Cerebellar cortex (tissue), 1 donor: ENCODE measurements at regions not wholly inside any gene's neighbourhood (a gene's known extent, or its start where the extent isn't known, plus 50 kb on each side); places are given as distances from the start of the nearest gene placed in this dataset.

Source experiments
- DNase-seq: peaks from one replicate; pipeline ENCODE4 v3.0.0-alpha.2; 2015; ENCODE audit warnings: low spot score

GRCh38 chr7:47043304-47043703, 538.6 kb downstream of the TNS3 start:
- DNase-seq: no peak

DNA sequence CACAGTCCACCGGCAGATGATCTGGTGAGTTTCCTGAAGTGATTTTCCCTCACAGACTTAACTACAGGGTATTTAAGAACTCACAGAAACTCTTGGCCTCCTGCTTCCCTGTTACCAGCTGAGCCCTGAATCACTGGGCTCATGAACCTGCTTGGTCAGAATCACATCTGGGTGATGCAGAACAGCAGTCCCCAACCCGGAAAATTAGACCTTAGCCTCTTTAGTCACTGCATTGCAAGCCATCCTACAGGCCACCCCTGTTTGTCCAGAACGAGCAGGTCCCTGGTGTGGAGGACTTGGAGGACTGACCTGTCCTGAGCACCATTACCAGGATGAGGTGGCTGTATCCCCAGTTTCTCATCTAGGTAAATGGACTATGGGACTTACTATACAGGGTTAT, 539.2 kb downstream of the TNS3 start:
- no peak for DNase-seq

DNA sequence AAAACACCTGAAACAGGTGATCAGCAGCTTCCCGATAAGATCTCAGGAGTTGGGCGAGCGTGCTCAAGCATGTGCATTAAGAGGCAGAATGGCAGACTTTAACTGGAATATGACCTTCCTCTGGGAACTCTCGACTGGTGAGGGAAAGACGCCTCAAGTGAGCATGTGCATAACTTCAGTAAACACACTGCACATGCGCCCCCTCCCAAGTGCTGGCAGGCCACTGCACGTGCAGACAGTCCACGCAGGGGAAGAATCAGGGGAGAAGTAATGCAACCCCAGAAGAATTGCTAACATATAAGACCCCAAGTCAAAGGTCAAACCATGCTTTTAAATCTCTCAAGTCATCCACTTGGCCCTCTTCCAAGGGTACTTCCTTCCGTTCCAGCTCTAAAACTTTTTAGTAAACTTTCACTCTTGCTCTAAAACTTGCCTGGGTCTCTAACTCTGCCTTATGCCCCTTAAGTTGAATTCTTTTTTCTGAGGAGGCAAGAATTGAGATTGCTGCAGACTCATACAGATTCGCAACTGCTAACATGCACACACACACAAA, 541.0 kb downstream of the TNS3 start:
- DNase-seq: no peak

DNA sequence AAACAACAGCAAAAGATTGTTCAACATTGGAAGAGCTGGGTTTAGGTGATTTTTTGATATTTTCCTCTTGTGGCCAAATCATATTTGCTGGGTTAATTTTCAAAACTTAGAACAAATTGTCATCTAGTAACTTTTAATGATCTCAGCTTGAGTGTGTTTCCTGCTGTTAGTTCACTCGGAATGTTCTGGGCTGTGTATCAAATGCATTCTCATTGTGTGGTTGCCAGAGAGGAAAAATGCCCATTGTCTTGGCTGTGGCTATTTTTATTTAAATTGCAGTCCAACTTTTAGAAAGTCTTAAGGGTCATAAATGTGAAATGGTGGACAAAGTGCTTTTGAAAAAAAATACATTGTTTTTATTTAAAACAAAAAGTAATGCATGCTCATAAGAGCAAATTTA, 542.0 kb downstream of the TNS3 start:
- DNase-seq: no peak

DNA sequence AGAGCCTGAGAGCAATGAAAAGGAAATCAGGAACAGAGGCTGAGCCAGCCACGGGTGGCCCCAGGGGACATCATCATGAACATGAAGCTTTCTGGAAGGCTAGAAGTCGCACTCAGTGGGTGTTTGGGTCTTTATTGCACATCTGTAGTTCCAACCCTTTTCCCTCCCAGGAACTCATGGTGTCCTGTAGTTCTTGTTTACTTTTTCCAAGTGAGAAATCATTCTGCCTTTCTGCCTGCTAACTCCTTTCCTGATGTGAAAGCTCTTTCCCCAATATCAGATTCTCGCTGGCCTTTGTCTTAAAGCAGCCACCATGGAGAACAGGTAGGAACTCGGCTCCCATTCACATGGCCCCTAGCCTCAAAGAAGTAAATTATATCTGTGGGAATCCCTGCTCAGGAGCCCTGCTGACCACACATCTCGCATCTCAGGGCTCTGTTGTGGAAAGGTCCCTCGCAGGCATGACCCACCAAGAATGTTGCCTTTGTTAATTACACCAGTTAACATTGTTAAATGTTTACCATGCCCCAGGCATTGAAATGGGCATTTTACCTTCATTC, 542.7 kb downstream of the TNS3 start:
- DNase-seq: no peak

GRCh38 chr7:47038621-47039020, 543.3 kb downstream of the TNS3 start:
- no peak for DNase-seq

DNA sequence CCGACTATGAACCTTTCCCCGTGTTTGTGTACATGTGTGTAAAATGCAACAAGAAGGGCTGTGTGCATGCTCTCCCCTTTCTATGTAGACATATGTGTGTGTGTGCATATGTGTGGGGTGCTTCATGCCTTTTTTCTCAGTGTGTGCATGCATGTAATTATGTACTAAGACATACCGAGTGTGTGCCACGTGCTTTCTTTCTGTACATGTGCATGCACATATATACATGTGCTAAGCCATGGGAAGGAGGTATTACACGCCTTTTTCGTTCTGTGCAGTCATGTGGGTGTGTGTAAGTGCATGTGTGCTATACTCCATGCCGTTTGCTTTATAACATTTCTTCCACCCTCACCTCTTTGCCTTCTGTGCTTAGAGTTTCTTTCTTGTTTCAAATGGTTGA, 544.3 kb downstream of the TNS3 start:
- no peak for DNase-seq

DNA sequence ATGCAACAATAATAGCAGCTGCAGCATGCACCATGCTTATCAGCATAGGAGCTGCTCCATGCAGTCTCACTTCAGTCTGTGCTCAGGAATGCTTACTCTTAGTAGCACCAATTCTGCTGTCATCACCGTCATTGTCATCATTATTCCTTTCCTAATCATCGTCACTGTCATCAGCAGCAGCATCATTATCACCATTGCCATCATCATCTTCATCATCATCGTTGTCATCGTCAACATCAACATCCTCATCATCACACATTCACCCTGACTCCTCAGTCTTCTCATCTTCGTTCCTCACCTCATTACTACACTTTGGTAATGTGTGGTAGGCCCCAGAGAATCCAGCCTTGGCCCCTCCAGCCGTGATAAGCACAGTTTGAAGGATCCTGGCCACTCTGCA, 545.0 kb downstream of the TNS3 start:
- DNase-seq: no peak

DNA sequence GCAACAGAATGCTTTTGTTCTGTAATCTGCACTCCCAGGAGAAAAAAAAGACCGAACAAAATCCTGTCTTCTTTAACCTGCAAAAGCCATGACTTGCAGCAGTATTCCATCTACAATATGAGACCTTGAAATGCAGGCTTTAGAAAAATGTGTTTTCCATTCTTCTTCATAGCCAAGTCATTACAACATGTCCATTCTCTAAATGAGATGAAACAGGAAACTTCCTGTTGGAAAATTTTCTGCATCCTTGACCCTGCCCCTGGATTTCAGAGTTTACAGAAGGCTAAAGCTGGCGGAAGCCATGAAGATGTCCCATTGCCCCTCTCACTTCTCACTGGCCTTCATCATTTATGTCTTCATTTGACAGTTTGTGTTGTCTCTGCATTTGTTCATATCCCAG, 546.4 kb downstream of the TNS3 start:
- no peak for DNase-seq

DNA sequence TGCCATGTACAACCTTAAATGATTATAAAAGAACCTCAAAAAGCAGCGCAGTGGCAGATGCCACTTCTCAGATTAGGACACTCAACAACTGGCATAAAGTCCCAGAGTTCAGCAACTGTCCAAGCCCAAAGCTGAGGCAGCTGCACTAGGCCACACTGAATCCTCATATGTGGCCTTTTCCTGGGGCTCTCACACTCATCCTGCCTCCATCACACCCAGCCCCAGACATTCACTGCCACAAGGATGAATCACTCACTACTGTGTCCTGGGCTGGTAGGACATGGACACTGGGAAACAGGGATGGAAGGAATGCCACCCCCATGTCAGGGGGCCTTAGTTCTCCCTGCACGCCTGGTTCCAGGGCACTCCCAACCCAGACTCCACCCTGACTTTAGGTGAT, 547.7 kb downstream of the TNS3 start:
- DNase-seq: no peak

DNA sequence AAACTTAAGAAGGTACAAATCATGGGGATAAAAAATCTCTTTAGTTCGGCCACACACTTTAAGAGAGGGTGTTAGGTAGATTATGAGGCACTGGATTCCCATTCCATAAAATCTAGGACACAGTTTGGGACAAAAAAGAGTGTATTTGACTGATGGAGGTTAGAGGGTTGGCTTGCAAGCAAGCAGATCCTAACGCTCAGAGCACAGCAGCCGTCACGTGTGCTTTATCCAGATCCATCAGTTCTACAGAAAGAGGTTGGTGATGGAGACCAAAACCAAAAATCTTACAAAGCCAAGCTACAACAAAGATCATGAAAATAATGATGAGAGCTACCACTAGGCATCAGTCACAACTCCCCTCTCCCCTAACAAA, 549.4 kb downstream of the TNS3 start:
- no peak for DNase-seq

DNA sequence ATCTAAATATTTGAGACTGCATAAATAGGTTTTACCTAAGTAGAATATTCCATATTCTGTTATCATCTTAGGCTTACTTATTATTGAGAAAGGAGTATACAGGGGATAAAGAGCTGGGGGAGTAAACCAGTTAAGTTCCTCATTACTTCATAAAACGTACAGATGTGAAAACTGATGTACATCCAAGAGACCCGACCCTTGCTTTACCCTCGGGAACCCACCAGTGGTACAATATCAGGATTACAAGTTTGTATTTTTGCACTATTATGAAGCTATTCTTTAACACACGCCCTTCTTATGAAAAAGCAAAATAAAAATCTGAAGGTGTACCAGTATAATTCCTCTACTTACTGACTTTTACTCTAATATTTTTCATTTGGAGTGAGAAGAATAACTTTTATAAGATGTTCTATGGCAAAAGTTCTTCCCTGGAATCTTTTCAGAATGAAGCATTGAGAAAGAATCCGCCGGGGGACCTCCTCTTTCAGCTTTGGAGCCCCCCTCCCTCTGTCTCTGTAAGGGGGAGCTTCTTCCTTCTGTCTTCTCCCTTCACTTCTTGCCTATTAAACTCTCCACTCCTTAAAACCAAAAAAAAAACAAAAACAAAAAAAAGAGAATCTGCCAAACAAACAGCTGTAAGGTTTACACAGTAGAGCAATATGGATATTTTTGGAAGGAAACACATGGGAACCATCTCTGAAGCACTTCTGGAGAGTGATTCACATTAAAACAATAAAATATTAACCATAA, 550.0 kb downstream of the TNS3 start:
- no peak for DNase-seq

DNA sequence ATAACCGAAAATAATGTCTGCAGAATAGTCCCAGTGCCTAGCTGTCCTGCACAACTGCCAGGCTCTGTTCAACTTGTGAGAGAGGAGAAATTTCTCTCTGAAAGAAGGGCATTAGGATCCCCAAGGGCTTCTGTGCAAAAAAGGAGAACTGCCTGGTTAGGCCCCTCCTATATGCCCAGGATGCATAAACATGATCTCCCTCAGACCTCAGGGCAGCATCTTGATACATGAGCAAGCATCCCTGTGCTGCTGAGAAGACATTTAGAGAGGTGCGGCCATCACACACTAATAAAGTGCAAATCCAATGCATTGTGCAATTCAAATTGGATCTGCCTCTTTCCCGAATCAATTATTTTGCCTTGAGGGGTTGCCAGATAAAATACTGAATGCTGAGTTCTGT, 553.6 kb downstream of the TNS3 start:
- DNase-seq: no peak

GRCh38 chr7:47027695-47028240, 554.1 kb downstream of the TNS3 start:
- DNase-seq: no peak

DNA sequence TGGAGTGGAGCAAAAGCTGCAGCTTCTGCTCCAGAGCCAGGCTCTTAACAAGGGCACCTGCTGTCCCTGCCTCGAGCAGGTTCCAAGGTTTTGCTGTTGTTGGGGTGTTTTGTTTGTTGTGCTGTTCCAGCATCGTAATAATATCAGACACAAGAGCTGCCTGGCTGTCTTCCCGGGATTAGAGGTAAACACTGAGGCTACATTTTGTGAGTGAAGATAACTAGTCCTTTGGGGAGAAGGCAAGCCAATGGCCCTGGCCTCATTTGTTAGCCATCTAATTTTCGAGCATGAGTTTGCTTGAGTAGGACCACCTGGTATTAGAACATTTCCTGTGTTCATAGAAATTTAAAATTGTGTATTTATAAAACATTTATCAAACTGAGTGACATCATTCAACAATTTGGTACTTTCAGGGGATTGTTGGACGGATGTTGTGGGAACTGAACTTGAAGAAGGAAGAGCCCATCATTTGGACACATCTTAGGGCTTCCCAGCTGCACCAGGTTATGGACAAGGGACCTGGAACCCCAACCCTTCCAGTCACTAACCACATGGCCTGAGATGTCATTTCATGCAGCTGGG, 555.0 kb downstream of the TNS3 start:
- DNase-seq: no peak

GRCh38 chr7:47024991-47025390, 556.9 kb downstream of the TNS3 start:
- DNase-seq: no peak

DNA sequence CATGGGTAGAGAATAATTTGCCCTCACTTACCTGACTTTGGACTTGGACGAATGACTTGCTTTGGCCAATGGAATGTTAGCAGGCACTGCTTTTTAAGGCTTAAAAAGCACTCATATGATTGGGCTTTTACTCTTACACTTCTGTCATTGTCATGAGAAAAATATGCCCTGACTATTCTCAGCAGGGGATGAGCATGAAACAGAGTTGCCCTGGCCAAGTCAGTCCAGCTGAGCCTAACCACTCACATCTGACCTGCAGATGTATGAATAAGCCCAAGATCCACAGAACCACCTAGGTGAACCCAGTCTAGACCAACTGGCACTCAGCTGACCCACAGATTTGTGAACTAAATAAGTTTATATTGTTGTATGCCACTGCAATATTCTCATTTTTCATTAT, 573.5 kb downstream of the TNS3 start:
- DNase-seq: no peak

GRCh38 chr7:47007471-47007870, 574.4 kb downstream of the TNS3 start:
- no peak for DNase-seq

DNA sequence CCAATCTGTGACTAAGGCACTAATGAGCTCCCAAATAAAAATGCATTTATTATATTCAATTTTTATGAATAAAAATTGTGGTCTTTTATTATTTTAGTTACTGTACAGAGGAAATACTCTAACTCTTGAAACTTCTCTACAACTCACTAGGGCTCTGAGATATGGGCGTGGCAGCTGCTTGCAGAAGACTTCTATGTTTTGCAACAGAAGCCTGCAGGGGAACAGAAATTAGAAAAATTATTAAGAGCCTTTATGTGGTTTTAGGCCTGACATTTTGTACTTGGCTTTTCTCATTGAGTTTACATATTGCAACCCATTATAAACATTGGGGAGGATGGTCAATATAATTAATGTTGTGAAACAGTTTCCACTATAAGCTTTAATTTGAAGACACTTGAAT, 581.4 kb downstream of the TNS3 start:
- no peak for DNase-seq

- peak; percentile 85 for DNase-seq
Measured at GRCh38 chr7:46999866-47000265, 582.0 kb downstream of the TNS3 start.

GRCh38 chr7:46996972-46997371, 584.9 kb downstream of the TNS3 start:
- DNase-seq: no peak

DNA sequence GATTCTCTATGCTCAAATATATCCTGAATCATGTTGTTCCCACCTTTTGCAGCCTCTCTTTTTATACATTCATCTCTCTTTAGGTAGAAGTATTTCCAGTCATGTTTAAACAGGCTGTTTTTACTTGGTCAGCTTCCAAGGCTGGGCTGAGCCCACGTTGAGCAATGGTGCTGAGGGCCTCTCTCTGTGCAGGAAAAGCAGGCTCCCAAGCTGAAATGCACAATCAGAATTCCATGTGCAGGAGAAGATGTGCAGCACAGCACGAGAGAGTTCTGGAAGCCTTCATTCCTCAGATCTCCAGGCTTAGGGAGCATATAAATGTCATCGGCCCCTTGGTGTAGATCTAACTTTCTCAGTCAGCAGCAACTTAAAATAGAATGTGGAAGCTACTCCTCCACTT, 588.5 kb downstream of the TNS3 start:
- no peak for DNase-seq

DNA sequence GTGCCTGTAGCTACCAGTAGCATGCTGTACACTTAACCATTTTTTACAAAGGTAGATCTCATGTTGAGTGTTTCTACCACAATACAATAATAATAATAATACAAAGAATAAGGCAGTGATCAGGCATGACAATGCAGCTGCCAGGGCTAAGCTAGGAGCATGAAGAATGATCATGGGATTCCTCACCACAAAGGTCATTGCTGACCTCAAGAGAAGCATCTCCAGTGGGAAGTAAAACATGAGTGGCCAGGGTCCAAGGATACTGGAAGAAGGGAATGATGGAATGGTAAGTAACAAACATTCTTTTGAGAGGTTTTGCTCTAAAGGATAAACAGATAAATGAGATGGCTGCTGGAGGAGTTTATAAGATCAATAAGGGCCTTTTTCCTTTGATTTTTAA, 591.1 kb downstream of the TNS3 start:
- no peak for DNase-seq
